ACHN (cell line): ENCODE measurements at regions not wholly inside any gene's neighbourhood (a gene's known extent, or its start where the extent isn't known, plus 50 kb on each side); places are given as distances from the start of the nearest gene placed in this dataset.

ENCODE experiments used
- DNase-seq: peaks from one replicate; pipeline ENCODE4 v3.0.0-alpha.2; 2015
- in situ Hi-C: cut with HindIII; loops from 2 replicates; pipeline ENCODE4 v1.10.0; 2017; ENCODE audit warnings: low sequenced_read_pairs, low pct_ligation_motif_present, low pct_unique_long_range_greater_than_20kb

GRCh38 chr3:181464033-181464694 is 247.6 kb upstream of the SOX2 start:
- in situ Hi-C loops: no loop called here
- no peak for DNase-seq

GRCh38 chr3:181461381-181461780 is 250.3 kb upstream of the SOX2 start:
- DNase-seq: no peak
- in situ Hi-C loops: no loop called here

- in situ Hi-C loops: no loop called here
- no peak for DNase-seq
Measured at GRCh38 chr3:181459516-181459915, 252.2 kb upstream of the SOX2 start.

GRCh38 chr3:181458857-181459256 is 252.9 kb upstream of the SOX2 start:
- in situ Hi-C loops: no loop called here
- DNase-seq: no peak

GRCh38 chr3:181457756-181458155 is 254.0 kb upstream of the SOX2 start:
- in situ Hi-C loops: no loop called here

DNA sequence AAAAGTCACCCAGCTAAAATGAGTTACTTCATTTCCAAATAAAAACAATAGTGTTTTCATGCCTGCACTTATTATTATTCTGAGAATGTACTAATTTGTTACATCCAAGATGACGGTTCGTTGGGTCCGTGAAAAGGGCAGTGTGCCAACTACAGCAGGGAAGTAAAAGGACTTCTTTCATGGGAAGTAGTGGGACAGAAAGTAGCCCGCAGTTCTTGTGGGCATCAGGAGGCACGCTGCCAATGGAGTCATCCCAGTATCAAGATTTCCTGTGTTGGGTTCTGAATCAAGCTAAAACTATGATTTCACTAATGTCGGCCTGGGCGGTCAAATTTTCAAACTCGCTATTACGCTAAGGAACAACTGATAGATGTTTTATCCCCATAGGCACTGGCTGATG is 254.5 kb upstream of the SOX2 start:
- in situ Hi-C loops: no loop called here
- DNase-seq: no peak

More at GRCh38 chr3:181457756-181458155, 254.0 kb upstream of the SOX2 start:
- DNase-seq: no peak

DNA sequence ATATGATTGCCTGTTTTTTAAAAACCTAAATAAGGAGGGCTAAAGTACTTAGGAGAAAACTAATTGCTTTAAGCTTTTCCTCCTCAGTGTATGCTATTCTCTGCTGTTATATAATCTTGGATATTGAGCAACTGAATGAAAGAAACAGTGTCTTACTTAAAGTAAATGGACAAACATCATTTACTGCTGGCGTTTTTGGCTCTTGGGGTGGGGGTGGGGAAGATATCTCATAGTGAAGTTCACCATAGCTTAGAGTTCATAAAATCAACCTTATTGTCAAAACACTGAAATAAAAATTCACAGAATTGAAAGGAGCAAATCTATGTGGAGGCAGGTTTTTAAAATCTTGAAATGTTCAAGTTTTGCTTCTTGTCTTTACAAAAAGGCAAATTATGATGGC is 256.4 kb upstream of the SOX2 start:
- in situ Hi-C loops: no loop called here
- no peak for DNase-seq

DNA sequence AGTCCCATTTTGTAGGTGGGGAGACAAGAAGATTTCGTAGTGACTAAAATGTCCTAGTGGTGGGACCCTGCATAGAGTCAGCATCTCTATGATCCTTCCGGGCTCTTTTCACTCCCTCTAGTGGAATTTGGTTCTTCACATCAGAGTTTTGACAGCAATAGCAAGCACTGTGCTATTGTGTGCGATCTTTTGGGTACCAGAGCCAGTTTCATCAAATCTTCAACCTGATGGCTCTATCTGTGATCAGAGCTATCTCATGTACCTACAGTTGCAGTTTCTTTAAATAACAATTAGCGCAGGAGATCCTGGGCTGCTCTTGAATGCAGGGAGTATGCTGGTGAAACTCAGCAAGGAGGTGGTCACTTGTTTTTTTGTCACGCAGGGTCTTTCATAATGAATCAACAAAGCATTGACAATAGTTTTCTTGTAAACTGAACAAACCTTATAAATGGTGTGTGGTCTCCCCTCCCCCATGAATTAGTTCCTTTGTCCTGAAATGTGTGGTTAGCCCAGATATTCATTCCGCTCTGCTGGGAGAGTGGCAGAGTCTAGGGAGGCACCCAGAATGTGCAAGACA is 257.2 kb upstream of the SOX2 start:
- in situ Hi-C loops: no loop called here
- no peak for DNase-seq

GRCh38 chr3:181446741-181447140 is 265.0 kb upstream of the SOX2 start:
- in situ Hi-C loops: no loop called here
- no peak for DNase-seq

GRCh38 chr3:181442066-181442465 is 269.7 kb upstream of the SOX2 start:
- in situ Hi-C loops: no loop called here
- no peak for DNase-seq

GRCh38 chr3:181432992-181433391 is 278.7 kb upstream of the SOX2 start:
- in situ Hi-C loops: no loop called here
- no peak for DNase-seq

- in situ Hi-C loops: no loop called here
- DNase-seq: no peak
Measured at GRCh38 chr3:181431748-181432147, 280.0 kb upstream of the SOX2 start.

DNA sequence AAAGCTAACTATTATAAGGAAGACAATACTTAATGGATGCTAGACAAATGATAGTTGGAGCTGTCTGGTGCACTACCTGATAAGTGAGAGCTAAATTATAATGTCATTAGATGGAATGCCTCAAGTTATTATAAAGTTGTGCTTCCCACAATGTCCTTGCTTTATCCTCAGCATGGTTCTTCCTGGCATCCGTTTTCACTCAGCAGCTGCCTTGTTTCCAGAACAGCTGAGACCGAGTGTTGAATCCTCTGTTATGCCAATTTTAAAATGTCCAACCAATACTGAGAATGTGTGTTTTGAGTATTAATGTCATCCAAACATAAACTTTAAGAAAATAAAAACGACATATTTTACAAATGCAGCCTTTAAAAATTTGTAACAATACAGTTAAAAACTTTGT is 286.7 kb upstream of the SOX2 start:
- no peak for DNase-seq
- in situ Hi-C loops: no loop called here

- in situ Hi-C loops: no loop called here
- no peak for DNase-seq
Measured at GRCh38 chr3:181418233-181418632, 293.5 kb upstream of the SOX2 start.

DNA sequence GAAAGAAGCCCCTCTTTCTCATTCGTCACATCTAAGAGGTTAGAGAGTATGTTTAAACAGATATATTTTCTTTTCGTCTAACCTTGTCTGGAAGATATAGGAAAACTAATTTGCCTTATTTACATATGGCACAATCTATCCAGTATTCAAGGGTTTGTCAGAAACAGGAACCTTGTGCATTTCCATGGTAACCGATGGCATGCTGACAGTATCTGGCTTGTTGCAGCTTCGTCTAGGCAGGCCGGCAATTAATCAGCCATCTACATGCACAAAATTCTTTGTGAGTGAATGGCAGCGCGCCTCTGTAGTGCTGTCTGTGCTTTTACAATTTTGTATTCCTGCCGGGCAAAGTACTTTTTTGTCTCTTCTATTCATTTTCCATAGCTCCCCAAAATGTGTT is 294.0 kb upstream of the SOX2 start:
- in situ Hi-C loops: no loop called here

DNA sequence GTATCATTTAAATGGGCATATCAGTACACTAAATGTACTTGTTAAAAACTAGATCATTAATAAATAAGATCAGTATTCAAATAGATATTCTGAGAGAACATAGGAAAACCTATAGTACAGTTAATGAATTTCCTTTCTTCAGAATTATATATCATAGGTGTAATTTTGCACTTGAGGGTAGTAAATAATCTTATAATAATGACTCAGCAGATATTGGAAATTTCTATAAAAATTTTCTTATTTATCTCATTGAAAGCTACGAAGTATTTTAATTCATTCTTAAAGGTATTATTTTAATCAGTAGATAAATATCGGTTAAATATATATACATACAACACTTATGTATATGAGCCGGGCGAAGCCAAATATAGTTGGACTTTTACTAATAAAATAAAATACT is 300.9 kb upstream of the SOX2 start:
- DNase-seq: no peak
- in situ Hi-C loops: no loop called here

More for the DNA sequence above, 294.0 kb upstream of the SOX2 start:
- no peak for DNase-seq

GRCh38 chr3:181403876-181404660 is 307.7 kb upstream of the SOX2 start:
- DNase-seq: no peak
- in situ Hi-C loops: no loop called here

DNA sequence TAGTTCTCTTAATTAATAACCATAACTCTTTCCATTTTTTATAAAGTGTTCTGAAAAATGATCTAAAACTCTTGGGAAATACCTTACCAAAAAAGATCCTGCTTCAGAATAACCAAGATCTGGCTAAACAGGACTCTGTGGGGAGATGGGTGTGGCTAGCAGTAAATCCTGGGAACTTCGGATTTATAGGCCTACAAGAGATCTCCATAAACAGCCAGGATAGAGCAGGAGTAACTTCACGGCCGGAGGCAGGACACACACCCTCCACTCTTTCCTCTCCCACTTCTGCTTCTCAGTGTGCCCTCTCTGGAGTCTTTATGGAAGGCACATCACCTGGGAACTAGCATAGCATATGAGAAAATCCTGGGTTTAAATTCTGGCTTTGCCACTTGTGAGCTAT is 309.4 kb upstream of the SOX2 start:
- no peak for DNase-seq
- in situ Hi-C loops: no loop called here

DNA sequence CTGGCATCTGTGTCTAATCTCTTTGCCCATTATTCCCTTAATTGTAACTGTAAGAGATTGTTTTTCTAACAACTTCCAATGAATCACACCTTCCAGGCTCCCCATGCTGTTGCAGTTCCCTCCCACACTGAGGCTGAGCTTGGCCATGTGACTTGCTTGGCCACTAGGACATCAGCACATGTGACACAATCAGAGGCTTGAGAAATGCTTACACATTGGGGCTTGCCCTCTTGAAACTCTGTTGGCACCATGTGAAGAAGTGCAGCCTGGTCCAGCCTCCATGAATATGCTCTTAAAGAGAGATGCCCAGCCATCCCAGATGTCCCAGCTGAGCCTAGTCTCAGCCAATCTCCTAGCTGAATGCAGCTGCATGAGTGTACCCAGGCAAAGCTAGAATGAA is 326.8 kb upstream of the SOX2 start:
- in situ Hi-C loops: no loop called here
- no peak for DNase-seq

GRCh38 chr3:181383760-181384159 is 328.0 kb upstream of the SOX2 start:
- in situ Hi-C loops: no loop called here
- DNase-seq: no peak
